HL-60 (cell line): ENCODE measurements at regions not wholly inside any gene's neighbourhood (a gene's known extent, or its start where the extent isn't known, plus 50 kb on each side); places are given as distances from the start of the nearest gene placed in this dataset.
A peak's percentile ranks its signal among the peaks of the same experiment; 100 is the strongest.

Experiments used
- DNase-seq, 2 experiments: peaks; one replicate each; pipeline ENCODE4 v3.0.0-alpha.2; 2010 to 2020; ENCODE audit warnings: low read depth in 1 of 2, low spot score in 1 of 2
- H3K27ac ChIP-seq: fragments of 250-450 bp; sonication (Bioruptor Pico); replicated peaks from 2 replicates; pipeline ENCODE4 v1.5.1; 2020; ENCODE audit warnings: mild to moderate bottlenecking, moderate library complexity
- H3K27me3 ChIP-seq: fragments of 250-450 bp; sonication (Bioruptor Pico); 2 replicates; pipeline ENCODE4 v1.5.1; 2021; ENCODE audit warnings: mild to moderate bottlenecking, moderate library complexity; ENCODE audit not compliant: insufficient read depth, poor library complexity, severe bottlenecking
- H3K4me3 ChIP-seq: replicated peaks from 2 replicates; pipeline ENCODE4 v1.5.1; 2011; ENCODE audit warnings: mild to moderate bottlenecking, control low read depth, low read length; ENCODE audit not compliant: insufficient read depth
- GABPA ChIP-seq: IDR thresholded peaks from 2 replicates; pipeline ENCODE4 v1.6.1; 2012; ENCODE audit warnings: low read depth
- POLR2AphosphoS5 ChIP-seq: IDR thresholded peaks from 2 replicates; pipeline ENCODE4 v1.6.1; 2012; ENCODE audit warnings: low read depth
- REST ChIP-seq: IDR thresholded peaks from 2 replicates; pipeline ENCODE4 v1.6.1; 2012; ENCODE audit warnings: low read depth; ENCODE audit not compliant: insufficient replicate concordance
- SPI1 ChIP-seq: IDR thresholded peaks from 2 replicates; pipeline ENCODE4 v1.6.1; 2012; ENCODE audit warnings: low read depth, mild to moderate bottlenecking, borderline replicate concordance
- TF ChIP-seq, protein P1 (sequence below): IDR thresholded peaks from one replicate; pipeline ENCODE4 v1.5.1; 2011; ENCODE audit warnings: low read length, control low read depth, inconsistent platforms; ENCODE audit not compliant: insufficient read depth

- no peak overlapping the region for H3K4me3 ChIP-seq
- no peak overlapping the region for H3K27ac ChIP-seq
- DNase-seq = peak in 1 of 2 experiments; percentile 4
- no peak for TF ChIP-seq POLR2AphosphoS5
- no peak for TF ChIP-seq GABPA
- no peak for TF ChIP-seq REST
- TF ChIP-seq, protein P1, sequence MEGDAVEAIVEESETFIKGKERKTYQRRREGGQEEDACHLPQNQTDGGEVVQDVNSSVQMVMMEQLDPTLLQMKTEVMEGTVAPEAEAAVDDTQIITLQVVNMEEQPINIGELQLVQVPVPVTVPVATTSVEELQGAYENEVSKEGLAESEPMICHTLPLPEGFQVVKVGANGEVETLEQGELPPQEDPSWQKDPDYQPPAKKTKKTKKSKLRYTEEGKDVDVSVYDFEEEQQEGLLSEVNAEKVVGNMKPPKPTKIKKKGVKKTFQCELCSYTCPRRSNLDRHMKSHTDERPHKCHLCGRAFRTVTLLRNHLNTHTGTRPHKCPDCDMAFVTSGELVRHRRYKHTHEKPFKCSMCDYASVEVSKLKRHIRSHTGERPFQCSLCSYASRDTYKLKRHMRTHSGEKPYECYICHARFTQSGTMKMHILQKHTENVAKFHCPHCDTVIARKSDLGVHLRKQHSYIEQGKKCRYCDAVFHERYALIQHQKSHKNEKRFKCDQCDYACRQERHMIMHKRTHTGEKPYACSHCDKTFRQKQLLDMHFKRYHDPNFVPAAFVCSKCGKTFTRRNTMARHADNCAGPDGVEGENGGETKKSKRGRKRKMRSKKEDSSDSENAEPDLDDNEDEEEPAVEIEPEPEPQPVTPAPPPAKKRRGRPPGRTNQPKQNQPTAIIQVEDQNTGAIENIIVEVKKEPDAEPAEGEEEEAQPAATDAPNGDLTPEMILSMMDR = no peak
- TF ChIP-seq SPI1 = no peak
- no peaks in the 10 kb centered on the region for H3K27me3 ChIP-seq
Measured at GRCh38 chr5:165349735-165350134, 1844.3 kb downstream of the MAT2B start.

DNA sequence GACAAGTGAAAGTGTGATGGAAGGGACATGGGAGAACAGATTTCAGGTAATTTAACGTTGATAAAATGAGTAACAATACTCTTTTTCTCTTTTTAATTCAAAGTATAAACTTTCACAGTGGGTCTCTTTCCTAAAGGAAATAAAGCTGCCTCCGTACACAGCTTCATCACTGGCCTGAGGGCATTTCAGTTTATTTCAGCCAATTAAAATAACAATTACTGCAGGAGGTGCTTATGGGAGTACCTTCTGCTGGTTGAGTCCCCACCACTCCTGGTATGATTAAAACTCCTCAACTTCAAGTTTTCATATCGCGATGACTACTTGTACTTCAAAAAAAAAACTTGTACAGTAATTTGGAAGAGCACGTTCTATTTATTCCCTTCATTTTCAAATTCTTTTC, 1845.9 kb downstream of the MAT2B start:
- DNase-seq = no peak
- H3K27me3 ChIP-seq = no peaks in the 10 kb centered on the region
- no peak overlapping the region for H3K27ac ChIP-seq
- H3K4me3 ChIP-seq = no peak overlapping the region
- TF ChIP-seq POLR2AphosphoS5 (no peak), REST (no peak), SPI1 (no peak), GABPA (no peak)
- TF ChIP-seq, protein P1 = no peak

- no peak for TF ChIP-seq REST
- no peak for TF ChIP-seq SPI1
- TF ChIP-seq POLR2AphosphoS5 = no peak
- H3K27me3 ChIP-seq = no peaks in the 10 kb centered on the region
- DNase-seq = no peak
- H3K27ac ChIP-seq = no peak overlapping the region
- no peak overlapping the region for H3K4me3 ChIP-seq
Measured at GRCh38 chr5:165360366-165360765, 1854.9 kb downstream of the MAT2B start.
